ENCODE measurements at regions not wholly inside any gene's neighbourhood (a gene's known extent, or its start where the extent isn't known, plus 50 kb on each side); places are given as distances from the start of the nearest gene placed in this dataset.

DNA sequence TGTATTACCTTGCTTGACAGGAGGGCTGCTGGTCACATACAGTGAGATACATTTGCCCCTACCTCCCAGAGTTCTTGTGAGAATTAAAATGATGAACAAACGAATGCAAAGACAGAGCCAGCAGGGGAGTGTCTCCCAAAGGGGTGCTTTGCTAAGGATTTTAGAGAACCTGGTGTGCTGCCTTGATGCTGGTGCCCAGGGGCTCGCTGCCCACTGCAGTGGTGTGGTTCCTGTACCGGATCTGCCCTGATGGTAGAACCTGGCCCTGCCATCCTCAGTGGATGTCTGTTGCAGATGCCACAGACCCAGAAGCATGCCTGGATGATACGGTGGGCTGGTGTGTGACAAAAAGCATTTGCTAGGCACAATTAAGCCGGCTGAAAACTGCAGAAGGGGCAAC lies 414.8 kb upstream of the HS6ST1 start:
- peaks cover 8% of the 10 kb centered on the region for H3K27me3 ChIP-seq (ENCODE audit: control insufficient read depth, insufficient read depth, low read length)
- ChIA-PET CTCF (no interaction called here), POLR2A (interaction anchor here (0.5 to 1.3 kb wide), 3 partner anchors 19 to 493 kb away, joined by 3 to 5 read pairs (median 4); no protein-coding TSS in a partner anchor)
- TF ChIP-seq, protein P1, sequence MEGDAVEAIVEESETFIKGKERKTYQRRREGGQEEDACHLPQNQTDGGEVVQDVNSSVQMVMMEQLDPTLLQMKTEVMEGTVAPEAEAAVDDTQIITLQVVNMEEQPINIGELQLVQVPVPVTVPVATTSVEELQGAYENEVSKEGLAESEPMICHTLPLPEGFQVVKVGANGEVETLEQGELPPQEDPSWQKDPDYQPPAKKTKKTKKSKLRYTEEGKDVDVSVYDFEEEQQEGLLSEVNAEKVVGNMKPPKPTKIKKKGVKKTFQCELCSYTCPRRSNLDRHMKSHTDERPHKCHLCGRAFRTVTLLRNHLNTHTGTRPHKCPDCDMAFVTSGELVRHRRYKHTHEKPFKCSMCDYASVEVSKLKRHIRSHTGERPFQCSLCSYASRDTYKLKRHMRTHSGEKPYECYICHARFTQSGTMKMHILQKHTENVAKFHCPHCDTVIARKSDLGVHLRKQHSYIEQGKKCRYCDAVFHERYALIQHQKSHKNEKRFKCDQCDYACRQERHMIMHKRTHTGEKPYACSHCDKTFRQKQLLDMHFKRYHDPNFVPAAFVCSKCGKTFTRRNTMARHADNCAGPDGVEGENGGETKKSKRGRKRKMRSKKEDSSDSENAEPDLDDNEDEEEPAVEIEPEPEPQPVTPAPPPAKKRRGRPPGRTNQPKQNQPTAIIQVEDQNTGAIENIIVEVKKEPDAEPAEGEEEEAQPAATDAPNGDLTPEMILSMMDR (IDR thresholded peaks at IDR 0.05; ENCODE audit: low read depth, low read length), result no peak
- H3K4me3 ChIP-seq (ENCODE audit: low read depth, low read length), result no peak overlapping the region
- DNase-seq (ENCODE audit: low read depth, low spot score), result no peak
- no peak overlapping the region for H3K27ac ChIP-seq (ENCODE audit: low read depth, low read length)
- H3K9me3 ChIP-seq (ENCODE audit: control insufficient read depth, insufficient read depth, low read length), result peaks cover 7% of the 10 kb centered on the region

DNA sequence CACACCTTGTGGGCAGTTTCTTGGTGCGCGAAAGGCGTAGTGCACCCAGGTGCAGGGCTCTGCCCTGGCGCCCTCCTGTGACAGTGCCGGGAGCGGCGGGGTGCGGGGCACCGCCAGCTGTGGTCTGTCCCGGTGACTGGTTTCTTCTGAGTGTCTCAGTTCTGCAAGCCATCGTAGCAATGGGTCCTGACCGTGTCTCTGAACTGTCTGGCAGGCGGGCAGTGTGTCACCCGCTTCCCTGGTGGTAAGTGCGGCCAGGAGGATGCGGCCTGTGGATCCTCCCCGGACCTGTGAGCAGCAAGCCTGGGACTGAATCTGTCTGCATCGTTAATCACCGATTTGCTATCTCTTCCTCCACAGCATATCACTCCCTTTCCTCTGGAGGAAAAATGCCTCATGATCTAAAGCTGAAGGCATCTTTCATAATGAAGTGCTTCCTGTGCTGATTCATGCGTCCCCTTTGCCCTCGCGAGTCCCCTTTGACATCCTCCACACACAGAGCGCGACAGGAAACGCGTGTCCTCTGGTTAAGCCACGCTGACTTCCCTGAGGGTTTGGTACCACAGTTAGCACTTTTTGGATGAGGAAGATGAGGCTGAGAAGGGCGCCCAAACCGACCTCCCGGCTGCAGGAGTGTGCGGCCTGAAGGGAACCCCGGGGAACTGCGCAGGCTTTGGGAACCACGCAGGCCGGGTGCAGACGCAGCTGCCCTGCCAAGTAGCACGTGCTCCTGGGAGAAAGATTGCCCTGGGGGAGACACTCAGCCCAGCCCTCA lies 416.0 kb upstream of the HS6ST1 start:
- TF ChIP-seq, protein P1 (IDR thresholded peaks at IDR 0.05; ENCODE audit: low read depth, low read length), result no peak
- Histone ChIP-seq H3K27me3 (ENCODE audit: control insufficient read depth, insufficient read depth, low read length) (peaks cover 18% of the 10 kb centered on the region), H3K27ac (ENCODE audit: low read depth, low read length) (no peak overlapping the region), H3K9me3 (ENCODE audit: control insufficient read depth, insufficient read depth, low read length) (peaks cover 7% of the 10 kb centered on the region), H3K4me3 (ENCODE audit: low read depth, low read length) (no peak overlapping the region)
- ChIA-PET CTCF (no interaction called here), POLR2A (no interaction called here)
- DNase-seq (ENCODE audit: low read depth, low spot score), result no peak

DNA sequence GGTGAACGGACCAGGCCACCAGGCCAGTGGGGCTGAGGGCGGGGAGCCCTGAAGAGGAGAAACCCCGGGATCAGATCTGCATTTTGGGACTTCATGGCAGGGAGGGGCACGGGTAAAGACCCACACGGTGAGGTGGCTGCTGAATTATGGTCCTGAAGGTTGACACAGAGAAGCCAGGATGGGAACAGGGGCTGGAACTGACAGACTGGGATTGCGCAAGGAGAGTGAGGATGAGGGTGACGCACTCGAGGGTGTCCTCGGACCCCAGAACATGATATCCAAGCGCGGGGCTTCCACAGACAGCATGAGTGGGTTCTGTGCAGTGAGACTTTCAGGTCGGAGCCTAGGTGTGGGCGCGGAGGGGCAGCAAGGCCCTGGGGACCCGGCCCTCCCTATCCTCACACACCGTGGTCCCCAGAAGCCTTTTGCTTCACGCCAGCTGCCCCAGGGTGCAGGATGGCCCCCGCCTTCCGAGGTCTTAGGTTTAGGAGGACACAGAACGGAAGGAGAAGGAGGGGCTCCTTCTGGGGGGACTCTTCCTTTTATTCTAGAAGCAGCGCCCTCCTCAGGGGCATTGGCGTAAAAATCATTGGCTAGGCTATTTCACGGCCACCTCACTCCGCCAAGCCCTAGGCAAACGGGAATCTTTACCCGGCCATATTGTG lies 416.8 kb upstream of the HS6ST1 start:
- ChIA-PET CTCF (interaction anchor here (0.6 kb wide), 2 partner anchors 290 to 576 kb away, joined by 10 to 13 read pairs; no protein-coding TSS in a partner anchor), POLR2A (no interaction called here)
- peaks cover 7% of the 10 kb centered on the region for H3K9me3 ChIP-seq (ENCODE audit: control insufficient read depth, insufficient read depth, low read length)
- no peak for DNase-seq (ENCODE audit: low read depth, low spot score)
- no peak overlapping the region for H3K27ac ChIP-seq (ENCODE audit: low read depth, low read length)
- TF ChIP-seq, protein P1 (IDR thresholded peaks at IDR 0.05; ENCODE audit: low read depth, low read length), result no peak
- no peak overlapping the region for H3K4me3 ChIP-seq (ENCODE audit: low read depth, low read length)
- peaks cover 22% of the 10 kb centered on the region for H3K27me3 ChIP-seq (ENCODE audit: control insufficient read depth, insufficient read depth, low read length)

DNA sequence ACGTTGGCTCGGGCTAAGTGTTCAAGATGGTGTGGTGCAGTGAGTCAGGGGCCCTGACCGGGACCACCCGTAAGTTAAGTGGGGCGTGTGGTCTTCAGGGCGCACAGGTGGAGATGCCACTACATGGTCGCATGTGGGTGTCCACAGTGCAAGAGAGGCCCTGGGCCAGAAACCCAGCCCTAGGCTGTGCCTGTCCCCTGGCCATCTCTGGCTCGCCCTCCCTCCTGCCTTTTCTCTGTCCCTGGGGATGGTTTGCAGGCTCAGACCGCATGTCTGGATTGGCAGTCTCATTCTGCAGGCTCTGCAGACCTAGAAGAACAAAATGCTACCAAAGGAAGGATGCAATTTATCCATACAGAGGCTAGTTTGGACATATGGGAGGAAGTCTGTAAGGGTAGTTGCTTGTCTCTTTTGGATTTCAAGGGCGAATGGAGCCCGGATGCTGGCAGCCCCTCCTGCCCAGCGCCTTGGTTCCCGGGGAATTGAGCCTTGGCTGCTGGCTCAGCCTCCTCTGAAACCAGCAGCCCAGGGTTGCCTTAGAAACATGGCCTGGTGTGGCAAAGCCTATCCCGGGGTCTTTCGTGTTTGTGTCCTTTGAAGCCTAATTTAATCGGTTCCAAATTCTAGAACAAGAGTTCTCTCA lies 417.5 kb upstream of the HS6ST1 start:
- Histone ChIP-seq H3K4me3 (ENCODE audit: low read depth, low read length) (0 out of 2 replicates have a peak overlapping the region, but pooled peaks have one; percentile 7), H3K27ac (ENCODE audit: low read depth, low read length) (no peak overlapping the region), H3K27me3 (ENCODE audit: control insufficient read depth, insufficient read depth, low read length) (peaks cover 20% of the 10 kb centered on the region), H3K9me3 (ENCODE audit: control insufficient read depth, insufficient read depth, low read length) (peaks cover 7% of the 10 kb centered on the region; the same call in 1 of the 2 replicates)
- TF ChIP-seq, protein P1 (IDR thresholded peaks at IDR 0.05; ENCODE audit: low read depth, low read length), result no peak
- POLR2A ChIA-PET, result no interaction called here
- CTCF ChIA-PET, result interaction anchor here (0.6 to 1.3 kb wide), 21 partner anchors 8 to 673 kb away, joined by 3 to 13 read pairs (median 4); no protein-coding TSS in a partner anchor
- DNase-seq (ENCODE audit: low read depth, low spot score), result no peak

All from AG04450 (cell line).